AG10803 (cell line): ENCODE measurements at regions not wholly inside any gene's neighbourhood (a gene's known extent, or its start where the extent isn't known, plus 50 kb on each side); places are given as distances from the start of the nearest gene placed in this dataset.
A peak's percentile ranks its signal among the peaks of the same experiment; 100 is the strongest.

Experiments
- DNase-seq: peaks from one replicate; pipeline ENCODE4 v3.0.0; 2010; ENCODE audit warnings: low read depth
- H3K4me3 ChIP-seq: 2 replicates; pipeline ENCODE4 v1.5.1; 2011; ENCODE audit warnings: mild to moderate bottlenecking, low read length, control low read depth
- TF ChIP-seq, protein P1 (sequence below): conservative IDR thresholded peaks from 2 replicates; pipeline ENCODE4 v1.5.1; 2011; ENCODE audit warnings: mild to moderate bottlenecking, low read length, control low read depth, inconsistent platforms

- no peak for DNase-seq
Measured at GRCh38 chr1:14137411-14138134, 437.6 kb downstream of the PRDM2 start.

DNA sequence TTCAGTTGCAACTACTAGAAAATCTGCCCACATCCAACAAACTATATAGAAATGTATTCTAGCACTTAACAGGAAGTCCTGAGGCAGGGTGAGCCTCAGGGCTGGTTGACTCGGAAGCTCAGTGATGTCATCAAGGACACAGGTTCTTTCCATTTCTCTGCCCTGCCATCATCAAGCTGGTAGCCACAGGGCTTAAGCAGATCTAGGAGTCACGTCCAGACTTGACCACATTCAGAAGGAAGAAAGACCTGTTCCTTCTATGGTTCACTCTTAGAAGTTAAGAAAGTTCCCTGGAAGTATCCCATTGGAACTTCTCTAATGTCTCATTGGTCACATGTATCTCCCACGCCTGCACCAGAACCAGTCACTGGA, 438.1 kb downstream of the PRDM2 start:
- TF ChIP-seq, protein P1, sequence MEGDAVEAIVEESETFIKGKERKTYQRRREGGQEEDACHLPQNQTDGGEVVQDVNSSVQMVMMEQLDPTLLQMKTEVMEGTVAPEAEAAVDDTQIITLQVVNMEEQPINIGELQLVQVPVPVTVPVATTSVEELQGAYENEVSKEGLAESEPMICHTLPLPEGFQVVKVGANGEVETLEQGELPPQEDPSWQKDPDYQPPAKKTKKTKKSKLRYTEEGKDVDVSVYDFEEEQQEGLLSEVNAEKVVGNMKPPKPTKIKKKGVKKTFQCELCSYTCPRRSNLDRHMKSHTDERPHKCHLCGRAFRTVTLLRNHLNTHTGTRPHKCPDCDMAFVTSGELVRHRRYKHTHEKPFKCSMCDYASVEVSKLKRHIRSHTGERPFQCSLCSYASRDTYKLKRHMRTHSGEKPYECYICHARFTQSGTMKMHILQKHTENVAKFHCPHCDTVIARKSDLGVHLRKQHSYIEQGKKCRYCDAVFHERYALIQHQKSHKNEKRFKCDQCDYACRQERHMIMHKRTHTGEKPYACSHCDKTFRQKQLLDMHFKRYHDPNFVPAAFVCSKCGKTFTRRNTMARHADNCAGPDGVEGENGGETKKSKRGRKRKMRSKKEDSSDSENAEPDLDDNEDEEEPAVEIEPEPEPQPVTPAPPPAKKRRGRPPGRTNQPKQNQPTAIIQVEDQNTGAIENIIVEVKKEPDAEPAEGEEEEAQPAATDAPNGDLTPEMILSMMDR: no peak
- H3K4me3 ChIP-seq: no peak overlapping the region
- no peak for DNase-seq

More at GRCh38 chr1:14137411-14138134, 437.6 kb downstream of the PRDM2 start:
- no peak overlapping the region for H3K4me3 ChIP-seq
- TF ChIP-seq, protein P1: no peak

DNA sequence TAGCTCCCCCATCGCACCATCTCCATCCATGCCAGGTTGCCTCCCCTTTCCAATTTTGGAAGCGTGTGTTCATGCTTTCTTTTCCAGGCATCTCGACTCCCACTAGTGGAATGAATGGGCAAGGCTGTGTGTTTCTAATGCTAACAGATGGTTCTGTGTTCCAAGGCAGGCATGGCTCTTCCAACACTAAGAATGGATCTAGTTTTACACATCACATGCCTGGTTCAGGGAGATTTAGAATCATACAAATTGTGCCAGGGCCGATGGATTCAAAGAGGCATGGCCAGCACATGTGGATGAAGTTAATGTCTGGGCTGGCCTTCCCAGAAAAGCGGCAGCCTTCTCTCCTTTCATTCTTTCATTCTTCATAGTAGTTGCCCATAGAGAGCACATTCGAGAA, 438.7 kb downstream of the PRDM2 start:
- TF ChIP-seq, protein P1: 0 out of 2 replicates have a peak, but pooled peaks have one; percentile 24
- H3K4me3 ChIP-seq: no peak overlapping the region
- DNase-seq: peak; percentile 3

DNA sequence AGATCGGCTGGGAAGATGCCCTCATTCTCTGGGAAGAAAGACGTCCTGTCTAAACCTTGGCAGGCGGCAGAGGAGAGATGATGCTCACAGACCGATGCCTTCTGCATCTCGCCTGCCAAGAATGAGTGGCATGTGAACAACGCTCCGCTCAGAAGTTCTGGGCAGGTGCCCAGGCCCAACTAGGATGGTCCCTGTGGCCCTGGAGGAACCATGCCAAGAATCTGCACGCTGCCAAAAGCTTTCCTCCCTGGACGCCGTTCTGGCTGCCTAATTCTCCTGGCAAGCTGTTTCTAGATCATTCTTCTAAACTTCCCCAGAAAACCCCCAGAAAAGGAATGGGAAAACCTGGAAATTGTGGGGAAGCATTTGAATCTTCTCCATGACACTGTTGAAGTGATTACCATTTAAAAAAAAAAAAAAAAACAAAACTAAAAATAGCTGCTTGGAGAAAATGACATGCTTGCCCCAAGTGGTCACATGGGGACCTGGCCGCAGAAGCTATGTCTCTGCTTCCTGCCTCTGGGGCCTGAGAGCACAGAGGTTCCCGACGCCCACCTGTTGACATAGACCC, 440.9 kb downstream of the PRDM2 start:
- H3K4me3 ChIP-seq: no peak overlapping the region
- DNase-seq: peak; percentile 44
- TF ChIP-seq, protein P1: no peak

- TF ChIP-seq, protein P1: no peak
- no peak for DNase-seq
- no peak overlapping the region for H3K4me3 ChIP-seq
Measured at GRCh38 chr1:14141656-14142055, 441.7 kb downstream of the PRDM2 start.

- no peak overlapping the region for H3K4me3 ChIP-seq
- DNase-seq: no peak
- TF ChIP-seq, protein P1: no peak
Measured at GRCh38 chr1:14142397-14143100, 442.6 kb downstream of the PRDM2 start.

DNA sequence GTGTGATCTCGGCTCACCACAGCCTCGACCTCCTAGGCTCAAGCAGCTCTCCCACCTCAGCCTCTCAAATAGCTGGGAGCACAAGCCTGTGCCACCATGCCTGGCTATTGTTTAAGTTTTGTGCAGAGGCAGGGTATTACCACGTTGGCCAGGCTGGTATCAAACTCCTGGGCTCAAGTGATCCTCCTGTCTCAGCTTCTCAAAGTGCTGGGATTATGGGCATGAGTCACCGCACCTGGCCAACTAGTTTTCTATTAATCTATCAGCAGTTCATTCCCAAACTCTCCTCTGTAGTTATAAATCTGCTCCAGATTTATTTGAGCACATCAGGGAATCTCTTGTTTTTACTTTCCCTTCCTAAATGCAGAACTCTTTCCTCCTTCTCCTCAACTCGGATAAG, 443.8 kb downstream of the PRDM2 start:
- TF ChIP-seq, protein P1: no peak
- no peak overlapping the region for H3K4me3 ChIP-seq
- no peak for DNase-seq
